Mesothelial cell of epicardium (in vitro differentiated cells): ENCODE measurements at regions not wholly inside any gene's neighbourhood (a gene's known extent, or its start where the extent isn't known, plus 50 kb on each side); places are given as distances from the start of the nearest gene placed in this dataset.
"Not testable (repeated sequence)": the region's sequence is repeated elsewhere in the genome, so short reads cannot be mapped to it uniquely, and the experiment has no call there.

Source experiments
- DNase-seq, 2 experiments: peaks; one replicate each; pipeline ENCODE4 v3.0.0; 2021; ENCODE audit warnings: low spot score in 2 of 2; ENCODE audit not compliant: unreplicated experiment in 2 of 2
- H3K27ac Mint-ChIP-seq: 2 replicates; pipeline ENCODE4 v1.8.0; 2021; ENCODE audit warnings: mixed read lengths
- H3K27me3 Mint-ChIP-seq: 2 replicates; pipeline ENCODE4 v1.8.0; 2021; ENCODE audit warnings: low read depth, mixed read lengths
- H3K36me3 Mint-ChIP-seq: 2 replicates; pipeline ENCODE4 v1.8.0; 2021; ENCODE audit warnings: mixed read lengths
- H3K4me1 Mint-ChIP-seq: 2 replicates; pipeline ENCODE4 v1.8.0; 2021; ENCODE audit warnings: mixed read lengths
- H3K4me3 Mint-ChIP-seq: 2 replicates; pipeline ENCODE4 v1.8.0; 2021; ENCODE audit warnings: mild to moderate bottlenecking, moderate library complexity, mixed read lengths
- H3K9me3 Mint-ChIP-seq: 2 replicates; pipeline ENCODE4 v1.8.0; 2021; ENCODE audit warnings: mixed read lengths
- CTCF ChIP-seq: fragments of 200-600 bp; sonication (generic); IDR thresholded peaks from one replicate; pipeline ENCODE4 v1.5.0; 2021; ENCODE audit warnings: antibody characterized with exemption; ENCODE audit not compliant: unreplicated experiment

- H3K4me3 Mint-ChIP-seq: no peak overlapping the region
- peaks cover 9% of the 10 kb centered on the region for H3K4me1 Mint-ChIP-seq
- no peak overlapping the region for H3K27ac Mint-ChIP-seq
- DNase-seq: no peak
- H3K36me3 Mint-ChIP-seq: peaks cover 2% of the 10 kb centered on the region
- peaks cover 4% of the 10 kb centered on the region for H3K9me3 Mint-ChIP-seq
- no peaks in the 10 kb centered on the region for H3K27me3 Mint-ChIP-seq
- TF ChIP-seq CTCF: no peak
Measured at GRCh38 chr1:232144696-232145230, 485.2 kb downstream of the SIPA1L2 start.

- no peak for TF ChIP-seq CTCF
- no peak for DNase-seq
- Mint-ChIP-seq H3K4me1 (no peaks in the 10 kb centered on the region), H3K9me3 (peaks cover 4% of the 10 kb centered on the region), H3K27me3 (no peaks in the 10 kb centered on the region), H3K27ac (no peak overlapping the region), H3K4me3 (no peak overlapping the region), H3K36me3 (peaks cover 2% of the 10 kb centered on the region)
Measured at GRCh38 chr1:232143315-232143886, 486.5 kb downstream of the SIPA1L2 start.

GRCh38 chr1:232142403-232143314 lies 487.3 kb downstream of the SIPA1L2 start:
- Mint-ChIP-seq H3K27me3 (no peaks in the 10 kb centered on the region), H3K27ac (no peak overlapping the region), H3K4me3 (no peak overlapping the region), H3K9me3 (peaks cover 4% of the 10 kb centered on the region), H3K4me1 (no peaks in the 10 kb centered on the region), H3K36me3 (peaks cover 2% of the 10 kb centered on the region)
- no peak for TF ChIP-seq CTCF
- DNase-seq: no peak

GRCh38 chr1:232141167-232141448 lies 488.8 kb downstream of the SIPA1L2 start:
- not testable (repeated sequence) for H3K4me1 Mint-ChIP-seq

GRCh38 chr1:232140419-232141166 lies 489.3 kb downstream of the SIPA1L2 start:
- no peak overlapping the region for H3K27ac Mint-ChIP-seq
- no peak for TF ChIP-seq CTCF
- DNase-seq: no peak
- H3K4me1 Mint-ChIP-seq: no peaks in the 10 kb centered on the region
- H3K36me3 Mint-ChIP-seq: peaks cover 2% of the 10 kb centered on the region
- H3K4me3 Mint-ChIP-seq: no peak overlapping the region
- no peaks in the 10 kb centered on the region for H3K27me3 Mint-ChIP-seq
- H3K9me3 Mint-ChIP-seq: peaks cover 14% of the 10 kb centered on the region

More at GRCh38 chr1:232141167-232141448, 488.8 kb downstream of the SIPA1L2 start:
- not testable (repeated sequence) for H3K9me3 Mint-ChIP-seq, H3K36me3 Mint-ChIP-seq, H3K4me3 Mint-ChIP-seq, DNase-seq, H3K27me3 Mint-ChIP-seq, H3K27ac Mint-ChIP-seq
